Endothelial cell of umbilical vein (primary cell): ENCODE measurements at regions not wholly inside any gene's neighbourhood (a gene's known extent, or its start where the extent isn't known, plus 50 kb on each side); places are given as distances from the start of the nearest gene placed in this dataset.

Experiments used
- BruUV-seq: library from RNA; stranded (reverse); fragments of 400-500 nt; replicated peaks from 2 replicates; lab custom pipeline; 2021; lab: Mats Ljungman, UMichigan
- CTCF ChIA-PET: fragments of 300-600, 350-600 bp; sonication (Branson Sonifier 250); formaldehyde crosslinking; loops from one replicate; lab custom pipeline; 2021; ENCODE audit warnings: antibody characterized with exemption, inconsistent platforms; lab: Charles Lee
- POLR2A ChIA-PET: fragments of 300-600, 350-600 bp; sonication (Branson Sonifier 250); formaldehyde crosslinking; loops from one replicate; lab custom pipeline; 2021; ENCODE audit warnings: antibody characterized with exemption, inconsistent platforms; lab: Charles Lee
- DNase-seq: peaks from one replicate; pipeline ENCODE4 v3.0.0-alpha.2; 2011; ENCODE audit warnings: low read depth, low spot score
- FAIRE-seq: peaks from 2 replicates; lab custom pipeline; 2011; peaks lifted over from hg19 to GRCh38; lab: Jason Lieb, UNC
- H2AFZ ChIP-seq: 2 replicates; pipeline ENCODE4 v1.6.0; 2012; ENCODE audit warnings: low read depth, low read length, control low read depth, inconsistent platforms
- H3K27ac ChIP-seq: 2 replicates; pipeline ENCODE4 v1.5.1; 2011; ENCODE audit warnings: low read depth, mild to moderate bottlenecking, control low read depth, low read length, moderate library complexity; ENCODE audit not compliant: insufficient read depth
- H3K27me3 ChIP-seq, 2 experiments: 2 replicates each; pipeline versions ENCODE4 v1.6.0 to v1.6.1; 2011; ENCODE audit warnings: low read length in 2 of 2, mixed read lengths in 1 of 2; ENCODE audit not compliant: control insufficient read depth in 2 of 2, insufficient read depth in 2 of 2
- H3K36me3 ChIP-seq, 2 experiments: 2 replicates in 1 of 2; 3 replicates in 1 of 2; pipeline ENCODE4 v1.5.1; 2011; ENCODE audit warnings: low read length in 2 of 2, mild to moderate bottlenecking in 1 of 2, moderate library complexity in 1 of 2; ENCODE audit not compliant: control insufficient read depth in 2 of 2, insufficient read depth in 2 of 2; ENCODE audit errors: extremely low read depth in 1 of 2
- H3K4me1 ChIP-seq: 3 replicates; pipeline ENCODE4 v1.5.1; 2011; ENCODE audit warnings: mild to moderate bottlenecking, low read length; ENCODE audit not compliant: control insufficient read depth, insufficient read depth; ENCODE audit errors: extremely low read depth
- H3K4me2 ChIP-seq: 2 replicates; pipeline ENCODE4 v1.6.1; 2011; ENCODE audit warnings: low read length, control low read depth, mixed read lengths; ENCODE audit not compliant: insufficient read depth
- H3K4me3 ChIP-seq, 3 experiments: fragments of 200-600 bp in 1 of 3; sonication (generic), shearing (Covaris generic) in 1 of 3; replicated peaks in 1 of 3; 2 replicates each; pipeline ENCODE4 v1.5.1; 2011 to 2016; ENCODE audit warnings: control low read depth in 3 of 3, low read length in 3 of 3, mild to moderate bottlenecking in 2 of 3, inconsistent platforms in 1 of 3, low read depth in 1 of 3, moderate library complexity in 1 of 3; ENCODE audit not compliant: insufficient read depth in 1 of 3
- H3K79me2 ChIP-seq: 2 replicates; pipeline ENCODE4 v1.6.0; 2012; ENCODE audit warnings: low read length, inconsistent platforms; ENCODE audit not compliant: control insufficient read depth, insufficient read depth
- H3K9ac ChIP-seq: replicated peaks from 2 replicates; pipeline ENCODE3; 2011; ENCODE audit warnings: low read length, control low read depth; ENCODE audit not compliant: insufficient read depth; ENCODE audit errors: extremely low read depth
- H3K9me1 ChIP-seq: replicated peaks from 3 replicates; pipeline ENCODE4 v1.6.0; 2011; ENCODE audit warnings: mild to moderate bottlenecking, low read length; ENCODE audit not compliant: control insufficient read depth, insufficient read depth; ENCODE audit errors: extremely low read depth
- H3K9me3 ChIP-seq: replicated peaks from 2 replicates; pipeline ENCODE4 v1.5.1; 2012; ENCODE audit warnings: low read length, inconsistent platforms; ENCODE audit not compliant: control insufficient read depth, insufficient read depth
- H4K20me1 ChIP-seq: replicated peaks from 2 replicates; pipeline ENCODE3; 2011; ENCODE audit warnings: mild to moderate bottlenecking, low read length; ENCODE audit not compliant: control insufficient read depth, insufficient read depth; ENCODE audit errors: extremely low read depth
- EZH2 ChIP-seq: IDR thresholded peaks from 2 replicates; pipeline ENCODE4 v1.6.1; 2012; ENCODE audit warnings: borderline replicate concordance, low read depth, mild to moderate bottlenecking, moderate library complexity, low read length, inconsistent platforms; ENCODE audit not compliant: severe bottlenecking
- FOS ChIP-seq: IDR thresholded peaks from 2 replicates; pipeline ENCODE4 v1.6.1; 2011; ENCODE audit warnings: mild to moderate bottlenecking, low read length, moderate library complexity, borderline replicate concordance; ENCODE audit not compliant: insufficient read depth
- GATA2 ChIP-seq: IDR thresholded peaks from 2 replicates; pipeline ENCODE4 v1.7.0; 2011; ENCODE audit warnings: low read depth, mild to moderate bottlenecking, moderate library complexity, mixed read lengths, low read length; ENCODE audit not compliant: insufficient read length, insufficient read depth
- JUN ChIP-seq: IDR thresholded peaks from 2 replicates; pipeline ENCODE4 v1.6.1; 2011; ENCODE audit warnings: borderline replicate concordance, low read depth; ENCODE audit not compliant: insufficient read length, insufficient read depth
- MAX ChIP-seq: IDR thresholded peaks from 2 replicates; pipeline ENCODE4 v1.6.1; 2011; ENCODE audit not compliant: insufficient read depth, insufficient read length
- MYC ChIP-seq: IDR thresholded peaks from one replicate; pipeline ENCODE4 v1.6.1; 2011; ENCODE audit warnings: mild to moderate bottlenecking, low read depth, low read length
- POLR2A ChIP-seq: IDR thresholded peaks from 2 replicates; pipeline ENCODE4 v1.6.1; 2012; ENCODE audit warnings: low read depth, mild to moderate bottlenecking, control low read depth, low read length
- POLR2AphosphoS5 ChIP-seq: IDR thresholded peaks from 2 replicates; pipeline ENCODE4 v1.6.1; 2012; ENCODE audit warnings: low read depth, mild to moderate bottlenecking, control low read depth, low read length, moderate library complexity; ENCODE audit not compliant: insufficient read depth
- dilution Hi-C: fragments of 300-500 bp; cut with MboI; formaldehyde crosslinking; loops from one replicate; pipeline ENCODE4 v1.15.0; 2019; ENCODE audit warnings: low sequenced_read_pairs; ENCODE audit not compliant: extremely low pct_ligation_motif_present
- intact Hi-C: fragments of 100-400 bp; cut with micrococcal nuclease; formaldehyde crosslinking; loops from one replicate; pipeline ENCODE4 v1.10.0; 2022
- TF ChIP-seq, protein P1 (sequence below), 2 donors: IDR thresholded peaks; 1 replicate in 1 of 2; 2 replicates in 1 of 2; pipeline ENCODE4 v1.5.1; 2011; ENCODE audit warnings: low read length in 2 of 2, mild to moderate bottlenecking in 2 of 2, moderate library complexity in 2 of 2, control low read depth in 1 of 2, inconsistent platforms in 1 of 2, low read depth in 1 of 2; ENCODE audit not compliant: insufficient read depth in 1 of 2; ENCODE audit errors: extremely low read depth in 1 of 2

- Histone ChIP-seq H4K20me1 (no peaks in the 10 kb centered on the region), H3K27ac (peak overlapping the region; percentile 76), H3K79me2 (peaks cover 10% of the 10 kb centered on the region), H3K4me2 (peak overlapping the region; percentile 97), H3K36me3 (no peaks in the 10 kb centered on the region), H3K9ac (peak overlapping the region; percentile 76), H3K9me1 (no peaks in the 10 kb centered on the region), H2AFZ (peak overlapping the region; percentile 95), H3K4me3 (peak overlapping the region; percentile 92 to 96 (median 93)), H3K9me3 (no peaks in the 10 kb centered on the region), H3K27me3 (peaks cover 0 to 8% of the 10 kb centered on the region in 2 experiments), H3K4me1 (peaks cover 21% of the 10 kb centered on the region)
- TSS peak; percentile 71 for BruUV-seq
- dilution Hi-C loops = no loop called here
- intact Hi-C loops = loop anchor here (2.0 to 5.0 kb wide), 4 partner anchors 47 to 151 kb away; partner anchors contain the start of gene TAMM41
- no peak for TF ChIP-seq POLR2AphosphoS5
- TF ChIP-seq FOS = no peak
- TF ChIP-seq MAX = no peak
- TF ChIP-seq MYC = no peak
- no peak for TF ChIP-seq JUN
- TF ChIP-seq, protein P1, sequence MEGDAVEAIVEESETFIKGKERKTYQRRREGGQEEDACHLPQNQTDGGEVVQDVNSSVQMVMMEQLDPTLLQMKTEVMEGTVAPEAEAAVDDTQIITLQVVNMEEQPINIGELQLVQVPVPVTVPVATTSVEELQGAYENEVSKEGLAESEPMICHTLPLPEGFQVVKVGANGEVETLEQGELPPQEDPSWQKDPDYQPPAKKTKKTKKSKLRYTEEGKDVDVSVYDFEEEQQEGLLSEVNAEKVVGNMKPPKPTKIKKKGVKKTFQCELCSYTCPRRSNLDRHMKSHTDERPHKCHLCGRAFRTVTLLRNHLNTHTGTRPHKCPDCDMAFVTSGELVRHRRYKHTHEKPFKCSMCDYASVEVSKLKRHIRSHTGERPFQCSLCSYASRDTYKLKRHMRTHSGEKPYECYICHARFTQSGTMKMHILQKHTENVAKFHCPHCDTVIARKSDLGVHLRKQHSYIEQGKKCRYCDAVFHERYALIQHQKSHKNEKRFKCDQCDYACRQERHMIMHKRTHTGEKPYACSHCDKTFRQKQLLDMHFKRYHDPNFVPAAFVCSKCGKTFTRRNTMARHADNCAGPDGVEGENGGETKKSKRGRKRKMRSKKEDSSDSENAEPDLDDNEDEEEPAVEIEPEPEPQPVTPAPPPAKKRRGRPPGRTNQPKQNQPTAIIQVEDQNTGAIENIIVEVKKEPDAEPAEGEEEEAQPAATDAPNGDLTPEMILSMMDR (IDR thresholded peaks at IDR 0.05; ENCODE audit: extremely low read depth in 1 of 2, insufficient read depth in 1 of 2, low read depth in 1 of 2, low read length in 2 of 2) = no peak
- no peak for TF ChIP-seq POLR2A
- TF ChIP-seq GATA2 = no peak
- TF ChIP-seq EZH2 = no peak
- ChIA-PET CTCF (interaction anchor here (1.0 to 2.7 kb wide), 4 partner anchors 12 to 339 kb away, joined by 3 to 15 read pairs (median 4); no protein-coding TSS in a partner anchor), POLR2A (no interaction called here)
- DNase-seq = peak; percentile 78
- peak; percentile 91 for FAIRE-seq
These were observed 74.3 kb upstream of the VGLL4 start for GRCh38 chr3:11717768-11718636.
